Smooth muscle cell (in vitro differentiated cells): ENCODE measurements at regions not wholly inside any gene's neighbourhood (a gene's known extent, or its start where the extent isn't known, plus 50 kb on each side); places are given as distances from the start of the nearest gene placed in this dataset.

ENCODE experiments used
- DNase-seq: peaks from one replicate; lab custom pipeline; 2025; ENCODE audit not compliant: unreplicated experiment; lab: John Stamatoyannopoulos, UW
- H2AFZ ChIP-seq: fragments of 200-600 bp; sonication (generic); 2 replicates; pipeline ENCODE4 v1.6.0; 2016; ENCODE audit warnings: antibody characterized with exemption, low read depth, mild to moderate bottlenecking
- H3F3A ChIP-seq: fragments of 200-600 bp; sonication (generic); 2 replicates; pipeline ENCODE4 v1.6.0; 2017; ENCODE audit warnings: antibody characterized with exemption, low read depth
- H3K27ac ChIP-seq: fragments of 200-600 bp; sonication (generic); 2 replicates; pipeline ENCODE4 v1.5.1; 2016; ENCODE audit warnings: low read depth, mild to moderate bottlenecking
- H3K27me3 ChIP-seq: fragments of 200-600 bp; sonication (generic); 2 replicates; pipeline ENCODE4 v1.6.1; 2016; ENCODE audit warnings: low read depth, mild to moderate bottlenecking
- H3K36me3 ChIP-seq: fragments of 200-600 bp; sonication (generic); 2 replicates; pipeline ENCODE4 v1.5.1; 2016; ENCODE audit warnings: low read depth
- H3K4me1 ChIP-seq: fragments of 200-600 bp; sonication (generic); 2 replicates; pipeline ENCODE4 v1.5.1; 2016; ENCODE audit warnings: low read depth
- H3K4me2 ChIP-seq: fragments of 200-600 bp; sonication (generic); 2 replicates; pipeline ENCODE4 v1.6.0; 2016; ENCODE audit warnings: mild to moderate bottlenecking
- H3K4me3 ChIP-seq: fragments of 200-600 bp; sonication (generic); 2 replicates; pipeline ENCODE4 v1.5.1; 2016; ENCODE audit warnings: mild to moderate bottlenecking
- H3K79me2 ChIP-seq: fragments of 200-600 bp; sonication (generic); 2 replicates; pipeline ENCODE4 v1.6.0; 2016; ENCODE audit warnings: low read depth, mild to moderate bottlenecking
- H3K9ac ChIP-seq: fragments of 200-600 bp; sonication (generic); 2 replicates; pipeline ENCODE4 v1.6.0; 2016; ENCODE audit warnings: low read depth
- H3K9me3 ChIP-seq: fragments of 200-600 bp; sonication (generic); replicated peaks from 2 replicates; pipeline ENCODE4 v1.5.1; 2016; ENCODE audit warnings: low read depth
- H4K20me1 ChIP-seq: fragments of 200-600 bp; sonication (generic); 2 replicates; pipeline ENCODE4 v1.6.0; 2016; ENCODE audit warnings: low read depth
- WGBS: methylation state at CpG from one replicate; pipeline ENCODE4 v1.1.7; 2016; ENCODE audit warnings: low lambda C conversion rate; 5-methylcytosine and 5-hydroxymethylcytosine counted together
- TF ChIP-seq, protein P1 (sequence below): fragments of 200-600 bp; sonication (generic); IDR thresholded peaks from 2 replicates; pipeline ENCODE4 v1.5.1; 2017; ENCODE audit warnings: borderline replicate concordance, mild to moderate bottlenecking, antibody characterized with exemption; ENCODE audit not compliant: insufficient read depth, poor library complexity, severe bottlenecking

DNA sequence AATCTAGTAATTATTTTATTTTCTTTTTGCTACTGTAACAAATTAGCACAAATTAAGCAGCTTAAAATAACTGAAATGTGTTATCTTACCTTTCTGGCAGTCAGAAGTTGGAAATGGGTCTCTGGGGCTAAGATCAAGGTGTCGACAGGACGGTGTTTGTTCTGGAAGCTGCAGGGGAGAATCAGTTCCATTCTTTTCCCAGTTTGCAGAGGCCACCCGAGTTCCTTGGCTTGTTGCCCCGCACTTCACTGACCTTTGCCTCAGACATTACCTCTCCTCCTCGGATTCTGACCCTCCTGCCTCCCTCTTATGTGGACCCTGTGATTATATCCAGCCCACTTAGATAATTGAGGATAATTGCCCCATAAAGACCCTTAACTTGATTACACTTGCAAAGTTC lies 61.0 kb upstream of the MAF start:
- Histone ChIP-seq H3K27me3 (no peaks in the 10 kb centered on the region), H3K36me3 (no peaks in the 10 kb centered on the region), H3K4me1 (peaks cover 23% of the 10 kb centered on the region), H2AFZ (no peak overlapping the region), H3K4me3 (no peak overlapping the region), H3K27ac (no peak overlapping the region), H3K4me2 (no peak overlapping the region), H3K9me3 (no peaks in the 10 kb centered on the region), H3K79me2 (no peaks in the 10 kb centered on the region), H3K9ac (no peak overlapping the region), H4K20me1 (no peaks in the 10 kb centered on the region), H3F3A (peaks cover 17% of the 10 kb centered on the region)
- DNase-seq, result no peak
- TF ChIP-seq, protein P1, sequence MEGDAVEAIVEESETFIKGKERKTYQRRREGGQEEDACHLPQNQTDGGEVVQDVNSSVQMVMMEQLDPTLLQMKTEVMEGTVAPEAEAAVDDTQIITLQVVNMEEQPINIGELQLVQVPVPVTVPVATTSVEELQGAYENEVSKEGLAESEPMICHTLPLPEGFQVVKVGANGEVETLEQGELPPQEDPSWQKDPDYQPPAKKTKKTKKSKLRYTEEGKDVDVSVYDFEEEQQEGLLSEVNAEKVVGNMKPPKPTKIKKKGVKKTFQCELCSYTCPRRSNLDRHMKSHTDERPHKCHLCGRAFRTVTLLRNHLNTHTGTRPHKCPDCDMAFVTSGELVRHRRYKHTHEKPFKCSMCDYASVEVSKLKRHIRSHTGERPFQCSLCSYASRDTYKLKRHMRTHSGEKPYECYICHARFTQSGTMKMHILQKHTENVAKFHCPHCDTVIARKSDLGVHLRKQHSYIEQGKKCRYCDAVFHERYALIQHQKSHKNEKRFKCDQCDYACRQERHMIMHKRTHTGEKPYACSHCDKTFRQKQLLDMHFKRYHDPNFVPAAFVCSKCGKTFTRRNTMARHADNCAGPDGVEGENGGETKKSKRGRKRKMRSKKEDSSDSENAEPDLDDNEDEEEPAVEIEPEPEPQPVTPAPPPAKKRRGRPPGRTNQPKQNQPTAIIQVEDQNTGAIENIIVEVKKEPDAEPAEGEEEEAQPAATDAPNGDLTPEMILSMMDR, result no peak
- WGBS, result 90% methylated on average over 5 of the region's 5 CpGs

DNA sequence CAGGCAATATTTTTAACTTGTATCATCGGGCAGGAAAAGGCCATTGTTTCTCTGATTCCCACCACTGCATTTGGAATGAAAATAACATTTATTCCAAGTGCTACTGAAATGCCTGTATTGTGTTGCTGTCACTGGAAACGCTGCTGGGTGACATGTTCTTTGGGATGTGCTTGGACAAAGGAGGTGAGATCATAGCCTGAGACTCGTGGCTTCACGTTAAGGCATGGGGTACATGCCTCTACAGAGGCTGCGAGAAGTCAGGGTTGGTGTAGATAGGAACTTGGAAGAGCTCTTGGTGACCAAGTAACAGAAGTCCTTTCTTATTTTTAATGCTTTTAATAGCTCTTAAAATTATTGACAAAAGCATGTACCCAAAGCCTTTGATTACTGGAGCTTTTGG lies 58.8 kb upstream of the MAF start:
- 60% methylated on average over 5 of the region's 5 CpGs for WGBS
- Histone ChIP-seq H3K27ac (peak overlapping the region; percentile 86), H2AFZ (no peak overlapping the region), H4K20me1 (no peaks in the 10 kb centered on the region), H3K4me2 (peak overlapping the region; percentile 27), H3K79me2 (no peaks in the 10 kb centered on the region), H3K4me1 (peaks cover 27% of the 10 kb centered on the region), H3K9ac (peak overlapping the region; percentile 12), H3K9me3 (no peaks in the 10 kb centered on the region), H3F3A (peaks cover 18% of the 10 kb centered on the region), H3K36me3 (no peaks in the 10 kb centered on the region), H3K4me3 (no peak overlapping the region), H3K27me3 (no peaks in the 10 kb centered on the region)
- TF ChIP-seq, protein P1, result no peak
- no peak for DNase-seq

DNA sequence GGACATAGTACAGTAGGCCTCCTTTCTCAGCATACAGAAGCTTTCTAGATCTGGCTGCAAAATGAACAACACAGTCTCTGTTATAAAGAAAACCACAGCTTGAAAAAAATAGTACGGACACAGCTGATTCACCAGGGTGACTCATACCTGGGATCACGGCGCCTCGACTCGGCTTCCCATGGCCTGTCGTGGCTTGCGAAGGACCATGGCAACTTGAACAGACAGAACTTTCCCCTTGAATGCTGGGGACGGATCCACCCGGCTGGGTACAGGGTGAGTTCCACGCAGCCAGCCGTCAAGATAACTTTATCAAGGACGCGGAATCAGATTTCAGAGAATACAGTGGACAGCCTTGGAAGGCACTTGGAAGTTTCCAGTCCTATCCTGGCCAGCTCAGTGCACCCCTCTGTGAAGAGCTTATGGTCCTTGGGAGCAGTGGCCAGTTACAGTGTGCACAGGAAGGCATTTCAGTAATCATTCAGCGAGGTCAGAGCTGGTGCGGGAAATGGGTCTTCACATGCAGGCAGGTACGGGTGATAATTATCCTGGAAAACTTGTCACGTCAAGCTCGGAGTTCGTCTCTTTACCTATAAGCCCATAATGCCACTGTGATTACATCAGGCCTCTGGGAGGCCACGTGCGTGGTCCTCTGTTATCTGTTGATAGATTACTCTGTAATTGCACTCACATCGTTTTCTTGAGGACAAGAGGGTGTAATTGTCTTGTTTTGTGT lies 57.9 kb upstream of the MAF start:
- peak overlapping the region; percentile 86 for H3K27ac ChIP-seq
- peak; percentile 42 for DNase-seq
- TF ChIP-seq, protein P1, result no peak
- no peaks in the 10 kb centered on the region for H4K20me1 ChIP-seq
- H3K4me1 ChIP-seq, result peaks cover 27% of the 10 kb centered on the region
- no peaks in the 10 kb centered on the region for H3K36me3 ChIP-seq
- H3K79me2 ChIP-seq, result no peaks in the 10 kb centered on the region
- peak overlapping the region; percentile 0 for H2AFZ ChIP-seq
- peaks cover 18% of the 10 kb centered on the region for H3F3A ChIP-seq
- no peaks in the 10 kb centered on the region for H3K9me3 ChIP-seq
- H3K27me3 ChIP-seq, result no peaks in the 10 kb centered on the region
- no peak overlapping the region for H3K4me3 ChIP-seq
- H3K4me2 ChIP-seq, result peak overlapping the region; percentile 41
- peak overlapping the region; percentile 58 for H3K9ac ChIP-seq
- WGBS, result 14% methylated on average over 22 of the region's 22 CpGs
